IMR-90 (cell line): ENCODE measurements at regions not wholly inside any gene's neighbourhood (a gene's known extent, or its start where the extent isn't known, plus 50 kb on each side); places are given as distances from the start of the nearest gene placed in this dataset.

Source experiments
- ATAC-seq: fragments of 200-7000 bp; cut with Tn5 transposase; 2 replicates; pipeline ENCODE4 v1.9.1; 2020; ENCODE audit warnings: low read depth, mild to moderate bottlenecking, moderate library complexity
- BruUV-seq: library from RNA; stranded (reverse); fragments of 400-500 nt; replicated peaks from 2 replicates; lab custom pipeline; 2021; lab: Mats Ljungman, UMichigan
- CTCF ChIA-PET: fragments of 300-600 bp; formaldehyde crosslinking; extraction: SDS; loops from one replicate; lab custom pipeline; 2021; ENCODE audit warnings: antibody characterized with exemption; lab: Yijun Ruan, JAX
- POLR2A ChIA-PET: fragments of 300-600 bp; sonication (Branson Sonifier 250); formaldehyde crosslinking; loops from one replicate; lab custom pipeline; 2022; ENCODE audit warnings: antibody characterized with exemption; ENCODE audit not compliant: unreplicated experiment; lab: Charles Lee
- DNase-seq: peaks from one replicate; pipeline ENCODE4 v3.0.0; 2013
- H2AFZ ChIP-seq: replicated peaks from 2 replicates; pipeline ENCODE3; 2013; ENCODE audit warnings: low read length, mild to moderate bottlenecking; ENCODE audit not compliant: poor library complexity
- H2AK5ac ChIP-seq: 2 replicates; pipeline ENCODE4 v1.6.1; 2013; ENCODE audit warnings: low read depth, low read length, inconsistent platforms
- H2AK9ac ChIP-seq: replicated peaks from 2 replicates; pipeline ENCODE3; 2013; ENCODE audit warnings: mild to moderate bottlenecking, low read depth, low read length, moderate library complexity; ENCODE audit not compliant: poor library complexity
- H2BK120ac ChIP-seq: 2 replicates; pipeline ENCODE4 v1.6.1; 2013; ENCODE audit warnings: low read depth, low read length, inconsistent platforms
- H2BK15ac ChIP-seq: 3 replicates; pipeline ENCODE4 v1.6.1; 2013; ENCODE audit warnings: low read depth, low read length, inconsistent platforms
- H2BK20ac ChIP-seq: 2 replicates; pipeline ENCODE4 v1.6.1; 2013; ENCODE audit warnings: low read depth, mild to moderate bottlenecking, inconsistent platforms, low read length, moderate library complexity
- H2BK5ac ChIP-seq: 2 replicates; pipeline ENCODE4 v1.6.1; 2013; ENCODE audit warnings: mild to moderate bottlenecking, low read depth, low read length, inconsistent platforms; ENCODE audit not compliant: poor library complexity, severe bottlenecking
- H3K14ac ChIP-seq: replicated peaks from 2 replicates; pipeline ENCODE4 v1.6.1; 2013; ENCODE audit warnings: low read depth, low read length, inconsistent platforms
- H3K18ac ChIP-seq: 2 replicates; pipeline ENCODE4 v1.6.1; 2013; ENCODE audit warnings: low read depth, low read length, control low read depth
- H3K23ac ChIP-seq: 2 replicates; pipeline ENCODE4 v1.6.1; 2013; ENCODE audit warnings: low read depth, low read length, inconsistent platforms
- H3K27ac ChIP-seq: 2 replicates; pipeline ENCODE4 v1.5.1; 2013; ENCODE audit warnings: mild to moderate bottlenecking, control low read depth, low read length; ENCODE audit not compliant: insufficient read depth
- H3K27me3 ChIP-seq: 2 replicates; pipeline ENCODE4 v1.6.1; 2013; ENCODE audit warnings: low read length; ENCODE audit not compliant: control insufficient read depth, insufficient read depth
- H3K36me3 ChIP-seq: 2 replicates; pipeline ENCODE4 v1.6.1; 2013; ENCODE audit warnings: low read length, mixed read lengths; ENCODE audit not compliant: control insufficient read depth, insufficient read depth
- H3K4ac ChIP-seq: 2 replicates; pipeline ENCODE4 v1.6.1; 2013; ENCODE audit warnings: low read depth, low read length, inconsistent platforms
- H3K4me1 ChIP-seq: 2 replicates; pipeline ENCODE4 v1.6.1; 2013; ENCODE audit warnings: low read length, mixed read lengths; ENCODE audit not compliant: control insufficient read depth, insufficient read depth
- H3K4me2 ChIP-seq: 2 replicates; pipeline ENCODE4 v1.6.1; 2013; ENCODE audit warnings: low read depth, mild to moderate bottlenecking, control low read depth, low read length, moderate library complexity
- H3K4me3 ChIP-seq: 2 replicates; pipeline ENCODE4 v1.5.1; 2013; ENCODE audit warnings: low read depth, mild to moderate bottlenecking, control low read depth, low read length, moderate library complexity; ENCODE audit not compliant: insufficient read depth
- H3K56ac ChIP-seq: 2 replicates; pipeline ENCODE4 v1.6.1; 2013; ENCODE audit warnings: low read length, inconsistent platforms; ENCODE audit not compliant: insufficient read depth; ENCODE audit errors: extremely low read depth
- H3K79me1 ChIP-seq, 2 experiments: 2 replicates each; pipeline ENCODE4 v1.6.1; 2013; ENCODE audit warnings: low read length in 2 of 2, inconsistent platforms in 1 of 2, low read depth in 1 of 2
- H3K9ac ChIP-seq: 2 replicates; pipeline ENCODE4 v1.6.1; 2013; ENCODE audit warnings: low read depth, low read length, control low read depth
- H3K9me1 ChIP-seq: 2 replicates; pipeline ENCODE4 v1.6.1; 2013; ENCODE audit warnings: low read length, inconsistent platforms; ENCODE audit not compliant: insufficient read depth
- H3K9me3 ChIP-seq: 2 replicates; pipeline ENCODE4 v1.6.1; 2013; ENCODE audit warnings: low read length; ENCODE audit not compliant: control insufficient read depth, insufficient read depth
- H4K20me1 ChIP-seq: 2 replicates; pipeline ENCODE4 v1.6.1; 2013; ENCODE audit warnings: low read length, inconsistent platforms; ENCODE audit not compliant: insufficient read depth
- H4K5ac ChIP-seq: 2 replicates; pipeline ENCODE4 v1.6.1; 2013; ENCODE audit warnings: mild to moderate bottlenecking, low read depth, low read length, control low read depth
- H4K8ac ChIP-seq, 2 experiments: 2 replicates each; pipeline ENCODE4 v1.6.1; 2013; ENCODE audit warnings: low read depth in 2 of 2, low read length in 2 of 2, control low read depth in 1 of 2, inconsistent platforms in 1 of 2
- H4K91ac ChIP-seq: 2 replicates; pipeline ENCODE4 v1.6.1; 2013; ENCODE audit warnings: low read depth, low read length, inconsistent platforms; ENCODE audit not compliant: insufficient read depth
- RFX5 ChIP-seq: IDR thresholded peaks from 2 replicates; pipeline ENCODE4 v1.8.0; 2012; ENCODE audit warnings: low read depth, mild to moderate bottlenecking, low read length, moderate library complexity
- WGBS, 2 experiments: methylation state at CpG; one replicate each; pipeline versions ENCODE4 v1.1.5 to v1.1.7; 2013; ENCODE audit warnings: missing lambda C conversion rate in 2 of 2; ENCODE audit not compliant: insufficient read length in 1 of 2; ENCODE audit errors: extremely low coverage in 2 of 2; 5-methylcytosine and 5-hydroxymethylcytosine counted together
- dilution Hi-C: fragments of 300-500 bp; cut with HindIII; formaldehyde crosslinking; loops from one replicate; pipeline ENCODE4 v1.14.3; 2018; ENCODE audit warnings: low sequenced_read_pairs; ENCODE audit not compliant: unreplicated experiment
- in situ Hi-C: fragments of 300-500 bp; cut with MboI; formaldehyde crosslinking; loops from 3 replicates; pipeline ENCODE4 v1.14.3; 2019; ENCODE audit warnings: low sequenced_read_pairs, inconsistent platforms, mixed read lengths
- intact Hi-C: fragments of 100-400 bp; cut with micrococcal nuclease; formaldehyde crosslinking; loops from 2 replicates; pipeline ENCODE4 v1.10.0; 2022

DNA sequence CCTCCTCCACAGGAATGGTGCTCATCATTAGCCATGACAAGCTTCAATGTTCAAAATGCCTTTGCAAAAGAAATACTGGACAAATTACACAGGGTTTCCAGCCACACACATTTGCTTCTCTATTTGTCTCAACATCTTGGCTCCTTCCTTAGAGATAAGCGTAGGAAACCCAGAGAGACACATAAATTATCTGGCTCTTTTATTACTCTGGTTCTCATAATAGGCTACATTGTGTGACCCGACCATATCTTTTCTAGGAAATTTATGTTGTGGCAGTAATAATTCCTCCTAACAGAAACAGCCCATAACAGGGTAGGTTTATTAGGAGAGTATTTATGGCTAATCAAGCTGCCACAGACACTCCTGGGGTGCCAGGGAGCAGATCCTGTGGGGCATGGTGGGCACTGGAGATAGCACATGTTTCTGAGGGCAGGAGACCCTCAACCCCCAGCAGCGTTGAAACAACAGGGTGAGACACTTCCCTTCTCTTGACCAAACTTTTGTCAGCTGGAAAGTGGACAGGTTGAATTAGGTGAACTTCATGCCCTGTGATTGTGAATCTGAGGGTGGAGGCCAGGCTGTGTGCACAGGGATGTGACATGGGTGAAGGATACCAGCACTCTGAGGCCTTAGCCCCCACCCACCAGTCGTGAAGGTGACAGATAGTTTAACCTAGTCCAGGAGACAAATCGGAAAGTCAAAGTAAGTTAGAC, 295.9 kb upstream of the ZNF32 start:
- Histone ChIP-seq H2BK5ac (no peak overlapping the region), H2AK9ac (no peak overlapping the region), H3K23ac (no peak overlapping the region), H4K8ac (no peak overlapping the region), H2BK20ac (no peak overlapping the region), H2AK5ac (no peak overlapping the region; the same call in 1 of the 2 replicates), H3K14ac (no peak overlapping the region), H3K4me2 (no peak overlapping the region), H3K9me3 (no peaks in the 10 kb centered on the region), H3K4me1 (peaks cover 12% of the 10 kb centered on the region), H4K5ac (no peak overlapping the region), H4K91ac (no peak overlapping the region), H2AFZ (no peak overlapping the region), H3K56ac (no peak overlapping the region), H3K18ac (no peak overlapping the region), H3K4ac (no peak overlapping the region; the same call in 1 of the 2 replicates), H3K27me3 (no peaks in the 10 kb centered on the region), H2BK120ac (no peak overlapping the region), H3K27ac (no peak overlapping the region), H3K9ac (no peak overlapping the region), H3K9me1 (0 out of 2 replicates have a peak, but pooled peaks cover 8% of the 10 kb centered on the region), H3K79me1 (no peaks in the 10 kb centered on the region), H3K4me3 (no peak overlapping the region), H3K36me3 (no peaks in the 10 kb centered on the region), H4K20me1 (no peaks in the 10 kb centered on the region), H2BK15ac (peak overlapping the region; percentile 31; the same call in 1 of the 3 replicates)
- ATAC-seq (no peak), DNase-seq (no peak)
- in situ Hi-C loops (no loop called here), intact Hi-C loops (no loop called here), dilution Hi-C loops (no loop called here)
- ChIA-PET CTCF (no interaction called here), POLR2A (no interaction called here)
- no peak for TF ChIP-seq RFX5
- no TSS peak for BruUV-seq
- no CpG with 5 or more reads among the region's 5 CpGs for WGBS, 2 experiments
